ENCODE measurements at regions not wholly inside any gene's neighbourhood (a gene's known extent, or its start where the extent isn't known, plus 50 kb on each side); places are given as distances from the start of the nearest gene placed in this dataset.
"Not testable (repeated sequence)": the region's sequence is repeated elsewhere in the genome, so short reads cannot be mapped to it uniquely, and the experiment has no call there.

DNA sequence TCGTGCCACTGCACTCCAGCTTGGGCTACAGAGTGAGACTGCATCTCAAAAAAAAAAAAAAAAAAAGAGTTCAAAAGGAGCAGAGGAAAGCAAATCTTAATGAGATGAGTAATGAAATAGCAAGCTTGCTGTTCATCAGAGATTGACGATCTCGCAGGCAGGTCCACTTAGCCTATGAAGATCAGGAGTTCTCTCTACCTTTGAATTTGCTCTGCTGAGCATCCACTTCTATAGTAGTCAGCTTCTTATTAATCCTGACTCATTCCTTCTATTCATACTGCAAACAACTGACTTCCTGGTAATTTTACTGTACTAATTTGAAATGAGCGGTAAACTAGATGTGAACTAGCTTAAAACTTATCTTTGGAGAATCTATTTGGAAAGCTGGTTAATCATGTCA is 1014.6 kb downstream of the GATA3 start:
- intact Hi-C loops (cut with DNase I), result no loop called here
- no peak for DNase-seq (ENCODE audit: low spot score)

DNA sequence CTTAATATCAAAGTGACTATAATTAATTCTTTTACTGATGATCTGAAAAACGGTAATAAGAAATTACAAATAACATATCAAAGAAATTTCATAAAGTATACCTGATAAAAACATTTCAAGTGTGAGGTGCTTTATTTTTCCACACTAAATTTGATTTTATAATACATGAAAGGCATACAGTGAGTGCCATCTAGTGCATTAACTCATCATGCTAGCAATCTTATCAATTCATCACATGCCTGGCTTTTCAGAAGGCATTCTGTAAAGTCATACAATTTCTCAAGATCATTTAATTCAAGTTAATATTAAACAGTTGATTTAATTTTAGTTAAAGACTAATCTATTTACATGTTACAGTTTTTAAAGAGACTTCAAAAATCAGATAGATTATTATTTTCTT is 1020.9 kb downstream of the GATA3 start:
- no peak for DNase-seq (ENCODE audit: low spot score)
- intact Hi-C loops (cut with DNase I), result no loop called here

DNA sequence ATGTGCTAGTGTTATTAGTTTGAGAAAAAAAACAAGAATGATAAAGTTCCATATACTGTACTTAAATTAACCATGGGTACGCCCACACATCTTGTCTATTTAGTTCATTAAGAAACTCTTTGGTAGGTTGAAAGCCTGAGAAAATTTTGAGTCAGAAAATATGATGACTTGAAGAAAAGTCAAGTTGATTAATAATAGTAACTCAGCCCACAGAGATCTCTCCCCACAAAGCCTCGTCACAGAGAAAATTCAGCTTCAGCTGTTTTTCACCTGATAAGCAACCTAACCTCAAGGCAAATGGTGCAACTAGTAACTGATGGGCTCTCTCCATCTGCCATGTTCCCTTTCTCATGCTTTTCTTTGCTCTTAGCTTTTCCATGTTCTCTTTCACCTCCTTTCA is 1021.6 kb downstream of the GATA3 start:
- intact Hi-C loops (cut with DNase I), result no loop called here
- DNase-seq (ENCODE audit: low spot score), result no peak

DNA sequence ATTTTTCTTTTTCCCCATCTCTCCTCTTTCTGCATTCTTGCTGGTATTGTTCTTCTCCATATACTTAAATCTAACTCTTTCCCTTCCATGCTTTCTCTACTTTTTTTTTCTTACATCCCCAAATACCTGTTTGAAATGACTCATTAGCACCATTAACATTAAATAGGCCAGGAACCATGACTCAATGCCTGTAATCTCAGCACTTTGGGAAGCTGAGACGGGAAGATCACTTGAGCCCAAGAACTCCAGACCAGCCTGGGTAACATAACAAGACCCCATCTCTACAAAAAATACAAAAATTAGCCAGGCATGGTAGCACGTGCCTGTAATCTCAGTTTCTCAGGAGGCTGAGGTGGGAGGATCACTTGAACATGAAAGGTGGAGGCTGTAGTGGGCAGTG is 1026.8 kb downstream of the GATA3 start:
- no peak for DNase-seq (ENCODE audit: low spot score)
- intact Hi-C loops (cut with DNase I), result no loop called here

DNA sequence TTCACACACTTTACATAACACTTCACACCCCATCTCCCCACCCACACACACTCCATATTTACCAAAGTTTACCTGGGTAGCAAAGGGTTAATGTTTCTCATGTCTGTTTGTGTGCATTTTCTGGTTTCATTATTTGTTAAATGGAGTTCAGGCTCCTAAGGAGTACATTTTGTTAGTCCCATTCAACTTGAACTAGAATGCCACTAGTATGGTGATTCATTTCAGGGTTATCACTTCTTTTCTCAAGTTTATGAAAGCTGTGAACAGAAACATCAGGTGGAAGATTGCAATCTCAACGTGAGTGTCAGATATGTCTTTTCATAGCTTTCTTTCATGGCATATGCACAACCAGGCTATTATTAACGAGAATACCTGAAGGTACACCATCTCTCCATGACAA is 1027.5 kb downstream of the GATA3 start:
- no peak for DNase-seq (ENCODE audit: low spot score)
- intact Hi-C loops (cut with DNase I), result no loop called here

DNA sequence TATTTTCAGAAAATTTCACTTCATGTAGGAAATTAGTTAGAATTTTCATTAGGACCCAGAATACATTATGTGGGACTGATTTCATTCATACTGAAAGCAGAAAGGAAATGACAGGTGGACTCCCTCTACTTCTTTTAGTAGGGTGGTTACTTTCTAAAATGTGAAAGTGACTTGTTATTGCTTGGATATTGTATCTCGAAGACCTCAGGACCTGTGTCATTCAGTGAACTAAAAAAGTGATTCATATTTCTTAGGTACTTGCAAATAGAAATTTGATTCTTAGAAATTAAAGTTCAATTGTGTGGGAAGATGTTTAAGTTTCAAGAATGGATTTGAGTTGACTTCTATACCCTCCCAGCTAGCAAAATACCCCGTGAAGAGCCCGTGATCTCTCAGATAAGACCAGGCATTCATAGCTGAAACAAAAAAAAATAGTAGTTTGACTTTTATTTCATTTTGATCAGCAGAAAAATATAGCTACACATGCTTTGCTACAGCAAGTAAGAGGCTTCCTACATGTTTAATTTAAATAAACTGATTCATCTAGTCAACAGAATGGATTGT is 1037.1 kb downstream of the GATA3 start:
- intact Hi-C loops (cut with DNase I), result no loop called here

DNA sequence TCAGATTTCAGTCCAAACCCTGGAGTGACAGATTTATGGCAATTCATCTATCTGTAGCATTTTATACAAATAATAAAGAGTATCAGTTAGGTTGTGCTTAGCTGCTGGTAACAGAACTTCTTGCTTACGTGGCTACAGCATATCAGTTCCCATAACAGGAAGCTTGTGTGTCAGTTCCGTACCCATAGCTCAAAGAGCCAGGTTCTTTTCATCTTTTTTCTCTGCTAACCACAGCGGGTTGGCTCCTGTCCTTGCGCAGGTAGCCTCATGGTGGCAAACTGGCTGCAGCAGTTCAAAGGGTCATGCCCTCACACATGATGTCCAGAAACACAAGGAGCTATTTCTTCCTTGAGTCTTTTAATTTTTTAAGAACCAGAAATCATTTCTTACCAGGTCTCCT is 1041.8 kb downstream of the GATA3 start:
- intact Hi-C loops (cut with DNase I), result no loop called here
- DNase-seq (ENCODE audit: low spot score), result no peak

More for the DNA sequence above, 1037.1 kb downstream of the GATA3 start:
- DNase-seq (ENCODE audit: low spot score), result no peak

DNA sequence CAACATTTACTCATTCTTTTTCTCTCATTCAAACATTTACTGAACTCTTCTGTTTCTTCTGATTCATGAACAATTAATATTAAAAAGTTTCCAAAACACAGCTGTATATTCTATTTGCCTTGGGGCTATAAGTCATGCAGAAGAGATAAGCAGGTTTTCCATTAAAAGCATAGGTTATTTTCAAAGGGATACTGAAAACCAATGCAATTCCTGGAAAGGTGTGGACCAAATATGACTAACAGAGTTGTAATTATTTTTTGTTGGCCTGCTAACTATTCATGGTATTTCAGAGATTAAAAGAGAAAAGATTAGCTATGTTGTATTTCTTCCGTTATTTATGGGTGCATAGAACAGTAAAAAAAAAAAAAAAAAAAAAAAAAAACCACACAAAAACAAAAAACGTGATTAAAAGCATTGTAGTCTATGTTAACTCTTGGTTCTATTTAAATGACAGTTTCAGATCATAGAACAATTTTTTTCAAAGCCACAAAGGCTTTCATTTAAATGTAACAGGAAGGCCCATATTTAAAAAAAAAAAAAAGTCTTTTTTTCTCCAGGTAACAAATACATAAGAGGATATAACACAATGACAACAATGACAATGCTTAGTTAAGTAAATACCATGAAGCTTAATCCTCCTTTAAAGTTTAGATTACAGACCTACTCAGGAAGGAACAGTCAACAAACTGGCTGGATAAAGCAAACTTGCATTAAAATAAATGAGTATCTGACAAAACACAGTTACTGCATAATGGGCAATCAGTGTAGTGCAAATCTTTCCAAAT is 1042.9 kb downstream of the GATA3 start:
- DNase-seq (ENCODE audit: low spot score), result no peak
- intact Hi-C loops (cut with DNase I), result no loop called here

DNA sequence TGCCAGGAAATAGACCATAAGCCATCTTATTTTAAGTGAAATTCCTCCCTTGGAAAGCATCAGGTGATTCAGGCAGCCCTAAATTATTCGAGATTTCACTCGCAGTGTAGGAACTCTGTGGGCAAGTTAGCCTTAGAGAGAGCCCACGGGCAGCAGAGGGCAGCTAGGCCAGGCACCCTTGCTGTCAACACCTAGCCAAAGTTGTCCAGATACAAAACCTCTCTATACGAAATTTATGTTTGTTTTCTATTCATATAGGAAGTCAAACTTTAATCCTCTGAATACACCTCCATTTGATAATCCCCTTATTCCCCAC is 1043.5 kb downstream of the GATA3 start:
- intact Hi-C loops (cut with DNase I), result no loop called here
- DNase-seq (ENCODE audit: low spot score), result no peak

DNA sequence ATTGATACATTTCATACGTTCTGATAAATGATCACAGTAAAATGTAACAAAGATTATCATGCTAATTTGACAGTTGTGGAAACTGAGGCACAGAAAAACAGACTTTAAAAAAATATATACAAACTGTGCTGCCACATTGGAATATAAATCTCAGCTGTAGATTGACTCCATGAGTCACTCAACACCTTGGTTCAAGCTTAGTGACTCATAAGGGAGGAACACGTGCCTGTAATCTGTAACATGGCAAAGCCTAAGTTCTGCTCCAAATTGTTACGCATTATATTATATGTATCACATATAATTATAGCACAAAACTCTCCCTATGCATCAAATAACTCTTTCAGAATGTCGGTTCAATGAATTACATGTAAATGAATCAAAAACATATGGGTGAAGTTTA is 1047.5 kb downstream of the GATA3 start:
- intact Hi-C loops (cut with DNase I), result no loop called here
- no peak for DNase-seq (ENCODE audit: low spot score)

DNA sequence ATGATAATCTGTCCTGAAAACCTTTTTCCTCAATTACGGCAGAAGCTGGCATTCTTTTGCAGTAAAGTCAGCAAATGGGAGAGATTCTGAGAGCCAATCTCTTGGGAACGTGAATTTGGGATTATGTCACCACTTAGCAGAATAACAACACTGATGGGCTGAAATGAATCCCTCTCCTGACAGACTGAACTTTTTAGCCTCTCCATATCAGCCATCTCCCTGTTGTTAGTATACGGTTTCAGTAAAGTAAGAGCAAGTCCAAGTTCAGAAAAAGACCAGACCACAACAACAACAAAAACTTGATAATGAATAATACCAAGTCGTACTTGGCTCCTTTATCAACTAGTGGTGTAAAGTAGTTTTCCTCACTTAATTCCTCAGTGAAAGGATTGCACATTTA is 1048.8 kb downstream of the GATA3 start:
- no peak for DNase-seq (ENCODE audit: low spot score)
- intact Hi-C loops (cut with DNase I), result no loop called here

DNA sequence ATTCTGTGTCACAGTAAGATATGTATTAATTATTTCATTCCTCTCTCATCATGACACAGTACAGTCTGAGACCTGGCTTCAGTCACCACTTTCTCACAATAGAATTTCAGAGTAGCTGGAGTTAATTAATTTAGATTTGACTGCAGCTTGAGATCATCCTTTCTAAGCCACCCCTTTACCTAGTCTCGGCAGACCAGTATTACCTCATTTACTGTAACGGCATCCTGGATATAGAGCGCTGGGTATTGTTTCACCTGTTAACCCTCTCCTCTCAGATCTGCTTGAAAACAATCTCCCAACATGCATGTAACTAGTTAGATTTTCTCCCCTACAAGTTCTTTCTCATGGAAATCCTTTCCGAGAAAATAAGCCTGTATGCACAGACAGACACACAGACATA is 1057.5 kb downstream of the GATA3 start:
- intact Hi-C loops (cut with DNase I), result no loop called here
- no peak for DNase-seq (ENCODE audit: low spot score)

DNA sequence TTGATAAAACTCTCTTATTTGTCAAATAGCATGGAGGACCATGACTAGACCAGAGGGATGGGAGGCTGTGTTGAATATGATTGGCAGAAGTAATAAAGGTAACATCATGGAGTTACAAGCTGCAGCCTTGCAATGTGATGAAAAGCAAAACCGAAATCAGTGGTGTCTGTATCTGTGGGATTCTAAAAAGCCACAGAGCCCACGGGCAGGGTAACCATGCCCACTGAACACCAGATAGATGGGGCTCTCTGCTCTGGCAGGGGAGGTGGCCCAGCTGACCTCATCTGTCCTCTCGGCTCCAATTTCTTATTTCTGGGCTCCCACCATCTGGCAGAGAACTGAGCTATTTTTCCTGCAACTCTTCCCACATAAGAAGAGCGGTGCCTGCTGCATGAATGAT is 1072.2 kb downstream of the GATA3 start:
- DNase-seq (ENCODE audit: low spot score), result no peak
- intact Hi-C loops (cut with DNase I), result no loop called here

DNA sequence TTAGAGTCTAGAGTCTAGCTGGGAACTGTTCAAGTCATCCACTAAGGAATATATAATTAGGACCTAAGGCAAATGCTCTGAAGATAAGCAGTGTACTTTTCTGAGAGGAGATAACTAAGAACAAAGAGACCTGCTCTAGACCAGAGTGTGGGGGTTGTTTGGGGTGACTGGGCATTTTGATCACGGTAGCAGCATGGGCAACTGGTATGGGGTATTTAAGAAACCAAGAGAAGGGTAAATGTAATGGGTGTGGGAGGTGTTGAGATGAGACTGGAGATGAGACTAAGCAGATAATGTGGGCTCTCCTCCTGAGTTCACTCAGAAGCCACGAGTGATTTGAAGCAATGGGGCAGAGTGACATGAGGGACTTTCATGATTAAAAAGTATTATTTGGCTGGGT is 1082.9 kb downstream of the GATA3 start:
- intact Hi-C loops (cut with DNase I), result no loop called here
- no peak for DNase-seq (ENCODE audit: low spot score)

DNA sequence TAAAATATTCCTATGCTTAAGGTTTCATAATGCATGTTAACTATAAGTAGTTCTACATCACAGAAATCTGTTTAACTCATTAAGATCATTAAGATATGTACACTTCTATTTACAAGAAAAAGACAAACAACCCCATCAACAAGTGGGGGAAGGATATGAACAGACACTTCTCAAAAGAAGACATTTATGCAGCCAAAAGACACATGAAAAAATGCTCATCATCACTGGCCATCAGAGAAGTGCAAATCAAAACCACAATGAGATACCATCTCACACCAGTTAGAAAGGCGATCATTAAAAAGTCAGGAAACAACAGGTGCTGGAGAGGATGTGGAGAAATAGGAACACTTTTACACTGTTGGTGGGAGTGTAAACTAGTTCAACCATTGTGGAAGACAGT is 1084.3 kb downstream of the GATA3 start:
- DNase-seq (ENCODE audit: low spot score); intact Hi-C loops (cut with DNase I): not testable (repeated sequence)

DNA sequence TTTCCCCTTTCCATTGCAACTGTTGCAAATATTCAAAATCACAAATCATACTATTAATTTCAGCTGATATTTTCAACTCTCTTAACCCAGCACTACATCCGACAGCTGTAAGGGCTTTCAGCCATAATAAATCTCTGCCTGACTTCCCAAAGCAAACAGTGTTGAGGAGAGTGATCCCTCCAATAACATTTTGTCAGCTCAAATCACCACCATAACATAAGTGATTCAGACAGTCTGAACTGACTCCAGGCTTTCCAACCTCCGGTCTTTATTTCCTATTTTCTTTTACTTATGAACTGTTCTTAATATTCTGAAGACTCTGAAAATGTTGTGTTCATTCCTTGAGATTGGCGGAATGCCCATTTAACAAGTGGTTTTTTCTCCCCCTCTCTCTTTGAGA is 1085.9 kb downstream of the GATA3 start:
- intact Hi-C loops (cut with DNase I), result no loop called here
- no peak for DNase-seq (ENCODE audit: low spot score)

DNA sequence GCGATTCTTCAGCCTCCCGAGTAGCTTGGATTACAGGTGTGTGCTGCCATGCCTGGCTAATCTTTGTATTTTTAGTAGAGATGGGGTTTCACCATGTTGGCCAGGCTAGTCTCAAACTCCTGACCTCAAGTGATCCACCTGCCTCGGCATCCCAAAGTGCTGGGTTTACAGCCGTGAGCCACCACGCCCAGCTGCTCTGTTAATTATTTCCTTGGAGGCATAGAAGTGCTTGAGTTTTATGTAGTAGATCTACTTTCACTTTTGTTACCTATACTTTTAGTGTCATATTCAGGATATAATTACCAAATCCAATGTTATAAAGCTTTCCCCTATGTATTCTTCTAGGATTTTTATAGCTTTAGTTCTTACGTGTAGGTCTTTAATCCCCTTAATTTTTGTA is 1093.0 kb downstream of the GATA3 start:
- intact Hi-C loops (cut with DNase I), result no loop called here
- no peak for DNase-seq (ENCODE audit: low spot score)

DNA sequence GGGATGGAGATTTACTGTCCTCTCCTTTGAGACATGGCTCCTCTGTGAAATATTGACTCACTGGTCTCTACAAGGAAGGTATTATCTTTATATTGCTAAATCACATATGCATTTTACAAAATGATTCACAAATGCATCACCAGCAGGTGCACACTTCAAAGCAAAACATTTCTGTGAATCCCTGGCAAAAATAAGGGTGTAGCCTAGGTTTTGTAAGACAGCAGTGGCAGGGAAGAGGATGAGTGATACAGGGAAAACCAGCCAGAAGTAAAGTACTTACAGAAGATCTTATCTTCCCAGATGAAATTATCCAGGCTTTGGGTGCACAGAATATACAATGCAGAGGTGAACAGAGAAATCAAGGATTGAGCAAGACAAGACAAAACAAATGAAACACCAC is 1094.6 kb downstream of the GATA3 start:
- intact Hi-C loops (cut with DNase I), result no loop called here
- no peak for DNase-seq (ENCODE audit: low spot score)

DNA sequence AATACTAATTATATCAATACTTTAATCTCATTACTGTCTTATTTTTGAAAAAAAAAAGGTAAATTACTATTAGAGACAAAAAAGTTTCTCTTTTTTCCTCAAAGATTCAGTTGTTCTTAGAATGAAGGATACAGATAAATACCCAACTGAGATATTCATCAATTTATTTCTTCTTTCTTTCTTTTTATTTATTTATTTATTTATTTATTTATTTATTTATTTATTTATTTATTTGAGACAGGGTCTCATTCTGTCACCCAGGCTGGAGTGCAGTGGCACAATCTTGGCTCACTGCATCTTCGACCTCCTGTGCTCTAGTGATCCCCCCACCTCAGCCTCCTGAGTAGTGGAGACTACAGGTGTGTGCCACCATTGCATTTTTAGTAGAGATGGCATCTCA is 1098.6 kb downstream of the GATA3 start:
- intact Hi-C loops (cut with DNase I); DNase-seq (ENCODE audit: low spot score): not testable (repeated sequence)

DNA sequence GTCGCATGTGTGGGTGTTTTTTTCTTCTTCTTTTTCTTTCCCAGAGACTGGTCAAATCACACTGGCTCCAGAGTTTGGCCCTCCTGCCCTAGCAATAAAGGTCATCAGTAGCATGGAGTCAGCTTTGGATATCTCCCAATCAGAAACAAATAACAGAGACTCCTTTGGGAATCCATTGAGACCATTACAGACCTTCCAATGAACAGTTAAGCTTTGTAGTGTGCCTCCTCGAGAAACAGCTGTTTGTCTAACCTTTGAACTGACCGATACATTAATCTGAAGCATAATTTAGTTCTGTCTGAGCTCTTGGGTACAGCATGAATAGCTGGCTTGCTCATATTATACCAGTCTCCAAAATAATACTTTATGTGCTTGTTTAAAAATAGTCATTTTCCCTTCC is 1103.2 kb downstream of the GATA3 start:
- no peak for DNase-seq (ENCODE audit: low spot score)
- intact Hi-C loops (cut with DNase I), result no loop called here

DNA sequence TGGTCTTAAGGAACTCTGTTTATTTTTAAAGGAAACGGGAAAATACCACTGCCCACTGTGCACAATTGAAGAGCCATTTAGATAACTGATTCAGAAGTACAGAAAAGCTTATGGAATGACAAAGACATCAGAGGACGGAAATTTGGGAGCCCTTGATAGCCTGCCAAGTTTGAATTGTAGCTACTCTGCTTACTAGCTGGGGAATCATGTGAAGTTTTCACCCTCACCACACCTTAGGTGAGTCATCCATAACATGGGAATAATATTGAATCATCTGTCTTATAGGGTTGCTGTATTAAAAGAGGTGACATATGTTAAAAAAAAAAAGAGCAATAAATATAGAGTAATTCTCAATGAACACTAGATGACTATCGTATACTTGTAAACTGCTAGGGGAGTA is 1104.2 kb downstream of the GATA3 start:
- intact Hi-C loops (cut with DNase I), result no loop called here
- DNase-seq (ENCODE audit: low spot score), result no peak

DNA sequence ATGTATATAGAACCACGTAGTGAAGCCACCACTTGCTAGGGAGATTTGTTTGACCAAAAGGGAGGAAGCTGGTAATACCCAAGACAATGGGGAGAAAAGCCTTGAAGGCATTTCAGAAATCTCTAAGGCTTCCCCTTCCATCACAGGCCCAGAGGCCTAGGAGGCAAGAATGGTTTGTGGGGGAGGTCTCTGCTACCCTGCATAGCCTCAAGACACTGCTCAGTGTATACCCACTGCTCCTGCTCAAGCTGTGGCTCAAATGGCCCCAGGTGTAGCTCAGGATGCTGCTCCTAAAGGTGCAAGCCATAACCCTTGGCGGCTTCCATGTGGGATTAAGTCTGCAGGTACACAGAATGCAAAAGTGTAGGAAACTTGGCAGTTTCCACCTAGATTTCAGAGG is 1105.8 kb downstream of the GATA3 start:
- intact Hi-C loops (cut with DNase I), result no loop called here
- DNase-seq (ENCODE audit: low spot score), result no peak

Measured in cardiac septum (tissue), 1 donor.